ENCODE measurements at regions not wholly inside any gene's neighbourhood (a gene's known extent, or its start where the extent isn't known, plus 50 kb on each side); places are given as distances from the start of the nearest gene placed in this dataset.

DNA sequence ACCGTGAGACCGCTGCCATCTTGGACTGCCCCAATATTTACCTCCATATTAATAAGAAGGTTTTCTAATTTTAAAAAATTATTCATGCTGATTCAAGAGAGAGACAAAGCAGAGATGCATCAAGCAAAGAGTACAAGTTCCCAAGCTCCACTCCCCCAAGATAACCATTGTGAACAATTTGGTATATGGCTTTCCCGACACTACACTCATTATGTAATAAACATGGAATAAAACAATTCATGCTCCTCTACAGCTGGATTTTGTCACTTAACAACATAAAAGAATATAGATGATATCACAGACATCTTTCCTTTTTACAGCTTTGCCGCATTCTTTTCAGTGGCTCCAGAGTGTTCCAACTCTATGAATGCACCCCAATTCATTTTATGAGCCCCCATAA, 307.6 kb downstream of the FGFR2 start:
- in situ Hi-C loops (cut with HindIII; ENCODE audit: low pct_unique_long_range_greater_than_20kb, low sequenced_read_pairs), result no loop called here
- no peak for DNase-seq (ENCODE audit: low read depth)

DNA sequence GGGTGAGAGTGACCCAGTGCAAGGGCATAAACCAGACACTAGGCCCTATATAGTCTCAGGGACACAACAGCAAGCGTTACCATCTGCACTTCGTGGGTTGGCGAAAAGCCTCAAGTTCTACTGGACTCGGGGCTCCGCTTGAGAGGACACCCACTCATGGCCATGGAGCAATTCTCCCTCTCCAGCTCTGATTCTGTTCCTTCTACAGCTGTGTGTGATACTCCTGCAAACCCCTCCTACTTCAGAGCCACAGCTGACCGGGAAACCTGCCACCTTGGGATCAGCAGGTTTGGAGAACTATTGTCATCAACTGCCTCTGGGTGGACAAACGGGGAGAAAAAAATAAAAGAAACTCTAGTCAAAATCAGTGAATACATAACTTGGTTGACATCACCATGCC, 306.9 kb downstream of the FGFR2 start:
- DNase-seq (ENCODE audit: low read depth), result no peak
- in situ Hi-C loops (cut with HindIII; ENCODE audit: low pct_unique_long_range_greater_than_20kb, low sequenced_read_pairs), result no loop called here

DNA sequence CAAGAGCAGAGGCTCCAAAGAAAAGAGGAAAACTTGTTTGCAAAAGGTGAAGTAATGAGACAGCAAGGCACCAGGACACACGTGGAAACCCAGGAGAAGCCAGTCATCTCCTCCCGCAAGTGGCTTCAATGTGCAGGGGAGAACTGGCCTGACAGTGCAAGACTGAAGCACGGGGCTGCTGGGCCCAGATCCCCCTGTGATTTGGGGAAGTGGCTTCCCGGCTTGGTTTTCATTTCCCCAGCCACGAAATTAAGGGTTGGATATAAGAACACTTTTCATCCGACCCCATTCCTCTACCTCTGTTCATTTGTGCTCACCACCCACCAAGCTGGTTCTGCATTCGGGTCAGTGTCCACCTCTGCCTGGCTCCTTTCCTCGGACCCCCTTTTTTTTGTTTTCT, 306.4 kb downstream of the FGFR2 start:
- DNase-seq (ENCODE audit: low read depth), result no peak
- in situ Hi-C loops (cut with HindIII; ENCODE audit: low pct_unique_long_range_greater_than_20kb, low sequenced_read_pairs), result no loop called here

DNA sequence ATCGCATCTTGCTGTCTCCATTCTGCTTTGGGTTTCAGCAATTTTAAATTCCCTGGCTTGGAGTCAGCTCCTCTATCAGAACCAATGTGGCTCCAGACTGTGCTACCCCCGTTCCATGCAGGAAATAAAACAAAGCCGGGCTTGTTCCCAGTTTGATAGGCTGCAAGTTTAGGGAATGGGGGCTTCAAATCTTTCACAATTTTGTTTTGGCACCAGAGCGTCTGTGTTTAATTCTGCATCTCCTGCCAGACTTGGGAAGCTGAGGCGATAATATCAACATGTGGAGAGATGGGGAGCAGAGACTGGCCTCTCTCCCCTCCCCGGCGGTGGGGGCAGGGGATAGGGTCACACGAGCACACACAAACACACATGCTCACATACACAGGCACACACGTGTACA, 305.9 kb downstream of the FGFR2 start:
- no peak for DNase-seq (ENCODE audit: low read depth)
- in situ Hi-C loops (cut with HindIII; ENCODE audit: low pct_unique_long_range_greater_than_20kb, low sequenced_read_pairs), result no loop called here

DNA sequence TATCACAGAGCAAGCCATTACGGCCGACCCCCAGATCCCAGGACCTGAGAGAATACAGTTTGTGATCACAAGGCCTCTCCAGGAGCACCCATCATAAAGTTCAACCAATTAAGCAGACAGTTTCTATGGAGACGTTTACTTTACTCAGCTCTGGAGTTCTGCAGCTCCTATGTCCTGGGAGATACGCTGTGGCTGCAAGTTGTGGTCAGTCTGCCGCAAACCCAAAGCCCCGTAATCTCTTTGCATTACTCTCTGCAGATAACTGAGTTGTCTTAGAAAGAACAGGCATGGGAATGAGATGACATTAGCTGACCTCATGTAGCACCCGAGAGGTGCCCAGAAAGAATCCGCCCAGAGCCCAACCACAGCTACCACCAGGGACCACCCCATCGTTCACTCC, 305.1 kb downstream of the FGFR2 start:
- in situ Hi-C loops (cut with HindIII; ENCODE audit: low pct_unique_long_range_greater_than_20kb, low sequenced_read_pairs), result no loop called here
- DNase-seq (ENCODE audit: low read depth), result no peak

DNA sequence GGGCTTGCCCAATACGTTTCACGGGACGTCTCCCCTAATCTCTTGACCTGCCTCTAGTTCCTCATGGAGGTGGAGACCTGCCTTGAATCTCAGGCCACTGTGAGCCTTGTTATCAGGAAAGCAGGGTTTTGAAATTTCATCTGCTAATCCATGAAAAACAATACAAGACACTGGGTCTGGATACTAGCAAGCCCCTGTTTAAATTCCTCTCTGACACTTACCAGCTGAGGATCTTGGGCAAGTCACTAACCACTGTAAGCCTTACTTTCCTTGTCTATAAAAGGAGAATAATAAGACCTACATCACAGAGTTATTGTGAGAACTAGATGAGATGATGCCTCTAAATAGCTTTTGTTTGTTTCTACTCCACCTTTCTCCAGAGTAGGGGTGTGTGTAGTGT, 303.6 kb downstream of the FGFR2 start:
- DNase-seq (ENCODE audit: low read depth), result no peak
- in situ Hi-C loops (cut with HindIII; ENCODE audit: low pct_unique_long_range_greater_than_20kb, low sequenced_read_pairs), result no loop called here

DNA sequence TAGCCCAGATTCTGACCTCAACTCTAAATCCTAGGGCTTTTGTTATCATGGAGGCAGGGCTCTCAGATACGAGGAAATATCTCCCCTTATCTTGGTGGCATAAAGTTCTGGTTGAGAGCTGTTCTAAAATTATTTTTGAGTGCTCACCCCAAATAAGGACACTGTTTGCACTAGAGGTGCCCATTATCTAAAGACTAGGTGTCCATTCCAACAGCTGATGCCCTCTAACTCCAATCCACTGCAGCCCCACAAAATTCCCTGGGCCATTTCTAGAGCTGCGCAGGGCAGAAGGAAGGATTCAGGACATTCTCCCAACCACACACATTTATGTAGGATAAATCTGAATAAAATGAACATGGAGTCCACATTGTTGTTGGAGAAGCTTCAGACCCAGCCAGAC, 301.9 kb downstream of the FGFR2 start:
- no peak for DNase-seq (ENCODE audit: low read depth)
- in situ Hi-C loops (cut with HindIII; ENCODE audit: low pct_unique_long_range_greater_than_20kb, low sequenced_read_pairs), result no loop called here

DNA sequence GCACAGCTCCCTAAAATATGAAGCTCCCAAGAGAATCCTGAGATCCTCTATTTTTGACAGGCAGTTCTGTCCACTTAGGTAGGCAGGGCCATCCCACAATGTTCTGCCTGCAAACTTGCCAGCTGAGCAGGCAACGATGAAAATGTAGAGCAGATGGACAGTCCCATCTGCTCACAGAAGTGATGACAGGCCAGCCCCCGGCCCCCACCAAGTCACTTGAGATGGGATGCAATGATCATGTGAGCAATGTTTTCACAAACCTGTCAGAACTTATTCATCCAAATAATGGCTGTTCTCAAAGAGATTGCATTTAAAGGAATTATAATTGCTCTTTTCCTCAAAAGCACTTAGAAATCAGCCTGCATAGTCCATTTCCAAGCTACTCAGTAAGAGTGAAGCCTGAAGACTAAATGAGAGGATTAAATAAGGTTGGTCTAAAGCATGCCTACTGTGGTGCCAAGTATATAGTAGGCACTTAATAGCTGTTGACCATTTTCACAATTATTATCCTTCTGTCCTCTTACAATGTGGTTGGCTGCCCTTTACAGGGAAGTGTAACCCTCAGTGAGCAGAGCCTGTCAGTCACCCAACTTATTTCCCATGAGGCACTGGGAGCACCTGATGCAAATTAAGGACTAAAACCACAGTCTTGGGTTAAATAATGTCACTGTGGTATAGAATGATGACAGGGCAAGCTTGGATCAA, 301.2 kb downstream of the FGFR2 start:
- no peak for DNase-seq (ENCODE audit: low read depth)
- in situ Hi-C loops (cut with HindIII; ENCODE audit: low pct_unique_long_range_greater_than_20kb, low sequenced_read_pairs), result no loop called here

DNA sequence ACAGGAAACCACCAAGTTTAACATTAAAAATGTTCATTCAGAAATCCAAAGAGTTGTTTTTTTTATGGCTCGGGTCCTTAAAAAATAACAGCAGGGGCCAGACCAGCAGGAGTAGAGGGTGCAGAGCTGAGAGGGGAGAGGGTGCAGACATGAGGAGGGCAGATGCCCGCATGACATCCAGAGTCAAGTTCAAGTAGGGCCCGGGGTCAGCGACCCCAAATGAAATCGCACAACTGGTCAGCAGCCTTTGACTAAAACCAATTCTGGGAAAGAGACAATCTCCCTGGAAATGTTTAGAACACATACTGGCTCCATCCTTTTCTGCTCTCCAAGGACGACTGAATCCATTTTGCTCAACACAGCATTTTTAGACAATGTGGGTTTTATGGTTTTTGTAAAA, 297.5 kb downstream of the FGFR2 start:
- in situ Hi-C loops (cut with HindIII; ENCODE audit: low pct_unique_long_range_greater_than_20kb, low sequenced_read_pairs), result no loop called here
- DNase-seq (ENCODE audit: low read depth), result no peak

DNA sequence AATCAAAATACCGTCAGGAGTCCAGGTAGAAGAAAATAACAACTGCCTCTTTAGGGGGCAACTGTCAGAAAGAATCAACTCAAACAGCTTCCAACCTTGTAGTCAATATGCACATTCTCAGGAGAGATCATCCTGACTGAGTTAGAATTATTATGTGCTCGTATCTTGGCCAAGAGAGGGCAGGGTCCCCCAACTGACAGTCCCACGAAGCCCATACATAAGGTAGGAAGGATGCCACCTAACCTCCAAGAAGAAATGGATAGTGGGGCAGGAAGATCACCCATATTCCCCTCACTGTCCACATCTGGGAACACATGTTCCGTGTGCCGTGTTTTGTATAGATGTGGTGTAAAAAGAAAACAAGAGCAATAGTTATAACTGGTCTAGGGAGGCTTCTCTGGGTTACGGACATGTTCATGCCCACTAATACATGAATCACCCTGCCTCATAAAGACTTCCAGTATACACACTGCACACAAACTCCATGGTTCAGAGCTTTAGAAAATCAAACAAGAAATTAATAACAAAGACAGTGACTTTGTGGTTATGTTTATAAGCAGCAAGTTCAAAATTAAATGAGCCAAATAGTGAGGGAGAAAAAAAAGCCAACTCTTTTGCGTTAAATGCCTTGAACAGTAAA, 295.6 kb downstream of the FGFR2 start:
- DNase-seq (ENCODE audit: low read depth), result no peak
- in situ Hi-C loops (cut with HindIII; ENCODE audit: low pct_unique_long_range_greater_than_20kb, low sequenced_read_pairs), result no loop called here

DNA sequence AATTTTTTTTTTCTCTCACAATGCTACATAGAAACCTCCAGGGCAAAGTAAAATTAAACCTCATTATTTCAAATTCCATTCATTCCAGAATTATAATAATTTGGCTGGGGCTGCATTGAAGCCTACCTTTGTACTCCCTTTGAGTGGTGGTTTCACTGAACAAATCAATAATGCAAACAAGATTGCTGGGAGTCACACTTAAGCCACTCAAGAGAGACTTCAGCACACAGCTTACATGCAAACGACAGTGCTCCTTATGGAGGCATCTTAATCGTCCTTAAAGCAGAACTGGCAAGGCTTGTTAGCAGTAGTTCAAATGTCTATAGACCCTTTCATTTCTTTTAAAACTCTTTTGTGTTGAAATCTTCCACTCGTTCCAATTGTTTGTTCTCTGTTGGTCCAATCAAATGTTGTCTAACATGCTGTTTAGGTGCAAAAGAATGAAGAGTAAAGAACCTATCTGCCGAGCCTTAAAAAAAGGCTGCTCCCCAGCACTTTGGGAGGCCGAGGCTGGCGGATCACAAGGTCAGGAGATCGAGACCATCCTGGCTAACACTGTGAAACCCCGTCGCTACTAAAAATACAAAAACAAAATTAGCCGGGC, 294.9 kb downstream of the FGFR2 start:
- in situ Hi-C loops (cut with HindIII; ENCODE audit: low pct_unique_long_range_greater_than_20kb, low sequenced_read_pairs), result no loop called here
- no peak for DNase-seq (ENCODE audit: low read depth)

DNA sequence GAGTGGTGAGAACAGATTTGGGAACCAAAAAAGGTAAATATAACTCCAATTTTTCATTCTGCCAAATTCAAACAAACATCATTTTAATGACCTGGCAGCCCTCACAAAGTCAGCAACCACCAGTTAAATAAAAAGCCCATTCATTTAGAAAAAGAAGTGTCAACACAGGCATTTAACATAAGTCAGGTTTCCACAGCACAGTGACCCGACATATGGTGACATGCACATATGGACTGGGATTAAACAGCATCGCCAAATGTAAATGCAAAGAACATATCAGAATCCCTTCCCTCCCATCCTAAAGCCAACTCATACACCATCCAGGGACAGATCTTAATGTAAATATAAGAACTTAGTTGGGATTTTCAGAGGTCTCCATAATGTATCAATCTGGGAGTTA, 293.2 kb downstream of the FGFR2 start:
- in situ Hi-C loops (cut with HindIII; ENCODE audit: low pct_unique_long_range_greater_than_20kb, low sequenced_read_pairs), result no loop called here

DNA sequence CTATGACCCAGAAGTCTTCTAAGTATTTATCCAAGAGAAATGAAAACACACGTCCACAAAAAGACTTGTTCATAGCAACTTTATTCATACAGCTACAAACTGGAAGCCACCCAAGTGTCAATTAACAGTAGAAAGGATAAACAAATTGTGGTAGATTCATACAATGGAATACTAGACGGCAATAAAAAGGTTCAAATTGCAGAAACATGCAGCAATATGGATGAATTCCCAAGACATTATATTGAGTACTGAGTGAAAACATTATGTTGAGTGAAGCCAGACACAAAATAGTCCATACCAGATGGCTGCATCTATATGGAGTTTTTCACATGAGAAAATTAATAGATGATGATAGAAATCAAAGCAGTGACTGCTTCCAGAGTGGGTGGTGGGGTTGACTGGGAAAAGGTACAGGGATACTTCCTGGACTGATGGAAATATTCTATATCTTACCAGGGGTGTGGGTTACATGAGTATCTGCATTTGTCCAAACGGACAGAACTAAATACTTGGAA, 292.0 kb downstream of the FGFR2 start:
- no peak for DNase-seq (ENCODE audit: low read depth)
- in situ Hi-C loops (cut with HindIII; ENCODE audit: low pct_unique_long_range_greater_than_20kb, low sequenced_read_pairs), result no loop called here

More for the DNA sequence above, 293.2 kb downstream of the FGFR2 start:
- no peak for DNase-seq (ENCODE audit: low read depth)

DNA sequence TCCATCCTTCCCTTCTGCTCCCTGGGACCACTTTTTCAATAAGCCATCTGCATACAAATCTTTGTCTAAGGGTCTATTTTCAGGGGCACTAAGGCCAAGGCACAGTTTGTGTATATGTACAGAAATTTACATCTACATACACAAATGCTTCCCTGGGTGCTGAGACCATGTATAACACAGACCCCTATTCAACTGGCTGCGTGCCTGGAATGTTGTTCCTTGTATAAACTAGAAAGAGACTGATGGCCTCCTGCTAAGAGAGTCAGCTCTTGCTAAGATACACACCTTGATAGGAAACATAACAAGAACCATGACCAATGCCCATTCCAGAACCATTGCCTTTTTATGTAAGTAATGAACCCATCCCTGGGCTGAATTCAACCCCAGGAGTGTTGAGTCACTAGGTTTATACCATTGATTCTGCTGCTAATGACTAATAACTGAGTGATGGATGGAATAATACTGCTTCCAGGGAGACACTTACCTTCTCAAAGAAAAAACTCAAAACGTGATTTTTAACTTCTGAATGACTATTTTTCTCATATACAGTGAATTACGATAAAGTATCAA, 290.7 kb downstream of the FGFR2 start:
- DNase-seq (ENCODE audit: low read depth), result no peak
- in situ Hi-C loops (cut with HindIII; ENCODE audit: low pct_unique_long_range_greater_than_20kb, low sequenced_read_pairs), result no loop called here

DNA sequence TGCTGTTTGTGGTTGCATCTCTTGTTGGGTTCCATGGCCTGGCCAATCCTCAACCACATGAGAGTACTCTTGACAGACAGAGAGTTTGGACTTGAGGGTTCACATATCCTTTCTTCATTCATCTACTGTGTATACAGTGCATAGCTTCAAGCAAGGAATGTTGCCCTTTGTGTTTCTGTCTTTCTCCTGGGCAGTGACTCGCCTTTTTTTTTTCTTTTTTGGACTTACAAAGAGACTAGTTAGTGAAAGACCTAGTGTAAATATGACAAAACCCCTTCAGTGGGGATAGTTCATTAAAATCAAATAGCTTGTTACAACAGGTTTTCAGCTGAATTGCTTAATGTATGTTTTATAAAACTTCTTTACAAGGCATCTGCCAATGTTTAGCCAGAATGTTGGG, 290.2 kb downstream of the FGFR2 start:
- in situ Hi-C loops (cut with HindIII; ENCODE audit: low pct_unique_long_range_greater_than_20kb, low sequenced_read_pairs), result no loop called here
- no peak for DNase-seq (ENCODE audit: low read depth)

DNA sequence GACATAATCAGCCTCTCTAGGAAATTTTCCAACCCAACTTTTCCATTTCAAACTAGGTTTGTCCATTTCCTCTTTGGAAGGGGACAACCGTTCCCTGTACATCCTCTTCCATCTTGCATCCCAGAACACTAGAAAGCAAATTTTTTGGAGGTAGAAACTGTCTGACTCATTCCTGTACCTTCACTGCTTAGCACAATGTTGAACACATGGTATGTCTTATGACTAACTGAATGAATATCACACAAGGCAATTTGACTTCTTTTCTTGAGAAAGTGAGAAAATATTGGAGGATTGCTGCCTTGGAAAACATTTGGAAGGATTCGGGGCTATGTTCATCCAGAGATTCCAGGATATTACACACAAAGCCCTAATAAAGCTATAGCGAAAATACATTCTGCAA, 289.1 kb downstream of the FGFR2 start:
- DNase-seq (ENCODE audit: low read depth), result no peak
- in situ Hi-C loops (cut with HindIII; ENCODE audit: low pct_unique_long_range_greater_than_20kb, low sequenced_read_pairs), result no loop called here

DNA sequence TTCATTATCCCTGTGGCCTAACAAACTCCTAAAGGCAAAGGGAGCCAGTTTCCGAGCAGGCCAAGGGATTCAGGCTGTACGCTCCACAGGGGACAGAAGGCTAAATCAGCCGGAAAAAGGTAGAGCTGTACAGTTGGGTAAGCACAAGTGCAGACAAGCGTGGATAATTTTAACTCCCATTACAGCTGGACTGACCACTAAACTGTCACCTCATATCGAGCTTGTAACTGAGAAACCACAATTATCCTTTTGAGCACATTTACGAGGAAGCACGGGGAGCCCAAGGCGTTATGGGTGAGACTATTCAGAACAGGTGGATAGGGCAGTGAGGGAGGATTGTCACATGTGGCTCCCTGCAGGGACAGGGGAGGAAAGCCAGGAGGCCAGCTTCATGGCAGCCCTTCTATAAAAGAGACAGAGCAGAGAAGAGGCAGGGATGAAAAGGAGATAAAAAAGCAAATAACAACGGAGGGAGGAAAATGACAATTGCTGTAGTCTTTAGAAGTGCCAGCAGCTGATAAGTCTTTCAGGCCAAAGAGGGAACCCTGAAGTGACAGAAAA, 288.0 kb downstream of the FGFR2 start:
- in situ Hi-C loops (cut with HindIII; ENCODE audit: low pct_unique_long_range_greater_than_20kb, low sequenced_read_pairs), result no loop called here
- peak; percentile 61 for DNase-seq (ENCODE audit: low read depth)

DNA sequence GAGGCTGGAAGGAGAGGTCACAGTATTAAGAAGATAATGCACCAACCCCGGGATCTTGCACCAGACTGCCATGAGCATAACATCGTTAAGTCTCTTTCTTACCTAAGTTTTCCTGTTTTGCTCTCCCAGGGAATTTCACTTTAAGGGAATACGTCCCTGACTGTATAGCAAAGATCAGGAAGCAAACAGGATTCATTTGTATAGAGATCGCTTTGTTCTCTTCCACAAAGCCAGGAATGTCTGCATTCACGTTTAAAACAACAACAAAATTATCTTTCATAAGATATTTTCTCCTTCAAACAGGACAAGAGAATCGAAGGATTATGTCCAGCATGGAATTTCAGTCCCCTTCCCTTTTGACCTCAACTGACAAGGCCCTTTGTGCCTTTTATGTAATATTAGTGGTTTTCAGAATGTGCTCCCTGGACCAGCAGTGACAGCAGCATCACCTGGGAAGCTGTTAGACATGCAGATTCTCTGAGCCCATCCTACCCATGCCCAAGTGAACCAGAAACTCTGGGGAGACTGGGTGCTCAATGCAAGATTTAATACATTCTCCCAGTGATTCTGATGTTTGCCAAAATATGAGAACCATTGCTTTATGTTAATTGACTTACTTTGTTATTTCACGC, 286.3 kb downstream of the FGFR2 start:
- in situ Hi-C loops (cut with HindIII; ENCODE audit: low pct_unique_long_range_greater_than_20kb, low sequenced_read_pairs), result no loop called here
- no peak for DNase-seq (ENCODE audit: low read depth)

DNA sequence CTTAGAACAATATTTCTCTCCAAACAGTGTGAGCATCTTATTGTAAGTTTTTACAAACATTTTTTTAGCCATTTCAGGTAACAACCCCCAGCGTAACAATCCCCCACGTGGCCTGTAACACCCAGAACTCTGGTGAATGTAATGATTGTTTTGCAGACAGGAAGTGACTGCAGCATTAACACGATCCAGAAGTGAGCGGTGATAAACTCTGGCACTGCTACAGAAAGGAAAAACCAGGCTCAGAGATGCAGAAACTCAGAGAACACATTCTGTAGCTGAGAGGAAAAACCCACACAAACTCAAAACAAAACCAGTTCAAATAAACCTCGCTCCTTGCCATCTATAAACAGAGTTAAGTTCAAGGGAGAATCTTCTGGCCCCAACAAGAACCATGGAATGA, 285.7 kb downstream of the FGFR2 start:
- no peak for DNase-seq (ENCODE audit: low read depth)
- in situ Hi-C loops (cut with HindIII; ENCODE audit: low pct_unique_long_range_greater_than_20kb, low sequenced_read_pairs), result no loop called here

All from Caki2 (cell line).